ENCODE measurements at regions not wholly inside any gene's neighbourhood (a gene's known extent, or its start where the extent isn't known, plus 50 kb on each side); places are given as distances from the start of the nearest gene placed in this dataset.
"Not testable (repeated sequence)": the region's sequence is repeated elsewhere in the genome, so short reads cannot be mapped to it uniquely, and the experiment has no call there.

- DNase-seq = no peak
Observed at GRCh38 chr5:104355350-104355749, 792.8 kb upstream of the NUDT12 start.

- DNase-seq = no peak
Observed at GRCh38 chr5:104353371-104353770, 790.8 kb upstream of the NUDT12 start.

GRCh38 chr5:104352954-104353353 lies 790.4 kb upstream of the NUDT12 start:
- no peak for DNase-seq

- DNase-seq = peak in 1 of 2 donors; percentile 1
Observed at GRCh38 chr5:104347119-104347708, 784.6 kb upstream of the NUDT12 start.

- no peak for DNase-seq
Observed at GRCh38 chr5:104345222-104346016, 782.8 kb upstream of the NUDT12 start.

- no peak for DNase-seq
Observed at GRCh38 chr5:104344809-104345208, 782.2 kb upstream of the NUDT12 start.

GRCh38 chr5:104327801-104328200 lies 765.2 kb upstream of the NUDT12 start:
- DNase-seq = no peak

- no peak for DNase-seq
Observed at GRCh38 chr5:104326966-104327365, 764.4 kb upstream of the NUDT12 start.

- no peak for DNase-seq
Observed at GRCh38 chr5:104325356-104325755, 762.8 kb upstream of the NUDT12 start.

- not testable (repeated sequence) for DNase-seq
Observed at GRCh38 chr5:104316676-104317075, 754.1 kb upstream of the NUDT12 start.

- no peak for DNase-seq
Observed at GRCh38 chr5:104312481-104312880, 749.9 kb upstream of the NUDT12 start.

GRCh38 chr5:104305602-104306001 lies 743.0 kb upstream of the NUDT12 start:
- no peak for DNase-seq

- no peak for DNase-seq
Observed at GRCh38 chr5:104299998-104300706, 737.6 kb upstream of the NUDT12 start.

GRCh38 chr5:104298518-104298917 lies 735.9 kb upstream of the NUDT12 start:
- DNase-seq = no peak

GRCh38 chr5:104297076-104297475 lies 734.5 kb upstream of the NUDT12 start:
- DNase-seq = no peak

GRCh38 chr5:104295991-104296390 lies 733.4 kb upstream of the NUDT12 start:
- DNase-seq = no peak

- no peak for DNase-seq
Observed at GRCh38 chr5:104283136-104283535, 720.5 kb upstream of the NUDT12 start.

GRCh38 chr5:104273725-104274124 lies 711.1 kb upstream of the NUDT12 start:
- no peak for DNase-seq

GRCh38 chr5:104267320-104268015 lies 704.9 kb upstream of the NUDT12 start:
- DNase-seq = no peak

- DNase-seq = no peak
Observed at GRCh38 chr5:104266161-104266560, 703.6 kb upstream of the NUDT12 start.

GRCh38 chr5:104265531-104266140 lies 703.0 kb upstream of the NUDT12 start:
- DNase-seq = no peak

GRCh38 chr5:104247260-104247659 lies 684.7 kb upstream of the NUDT12 start:
- no peak for DNase-seq

- peak in 1 of 2 donors; percentile 16 for DNase-seq
Observed at GRCh38 chr5:104241046-104241445, 678.5 kb upstream of the NUDT12 start.

Data from hippocampal formation (tissue), 2 donors.